Fibroblast of villous mesenchyme (primary cell): ENCODE measurements at regions not wholly inside any gene's neighbourhood (a gene's known extent, or its start where the extent isn't known, plus 50 kb on each side); places are given as distances from the start of the nearest gene placed in this dataset.
A peak's percentile ranks its signal among the peaks of the same experiment; 100 is the strongest.

ENCODE experiments used
- DNase-seq: peaks from one replicate; pipeline ENCODE4 v3.0.0-alpha.2; 2010; ENCODE audit warnings: low read depth
- H3K4me3 ChIP-seq: 2 replicates; pipeline ENCODE4 v1.5.1; 2011; ENCODE audit warnings: low read depth, mild to moderate bottlenecking, low read length
- CTCF ChIP-seq: IDR thresholded peaks from 2 replicates; pipeline ENCODE4 v1.5.1; 2012; ENCODE audit warnings: low read depth, mild to moderate bottlenecking, low read length; ENCODE audit not compliant: insufficient read depth

GRCh38 chr13:50192272-50192813, 177.1 kb downstream of the KCNRG start:
- H3K4me3 ChIP-seq: no peak overlapping the region
- no peak for DNase-seq
- TF ChIP-seq CTCF: no peak

- TF ChIP-seq CTCF: no peak
- no peak overlapping the region for H3K4me3 ChIP-seq
- no peak for DNase-seq
These were observed 179.8 kb downstream of the KCNRG start for GRCh38 chr13:50195045-50195444.

GRCh38 chr13:50196118-50196517, 180.9 kb downstream of the KCNRG start:
- no peak overlapping the region for H3K4me3 ChIP-seq
- DNase-seq: no peak
- TF ChIP-seq CTCF: no peak

- no peak for TF ChIP-seq CTCF
- H3K4me3 ChIP-seq: no peak overlapping the region
- DNase-seq: no peak
These were observed 182.5 kb downstream of the KCNRG start for GRCh38 chr13:50197705-50198104.

DNA sequence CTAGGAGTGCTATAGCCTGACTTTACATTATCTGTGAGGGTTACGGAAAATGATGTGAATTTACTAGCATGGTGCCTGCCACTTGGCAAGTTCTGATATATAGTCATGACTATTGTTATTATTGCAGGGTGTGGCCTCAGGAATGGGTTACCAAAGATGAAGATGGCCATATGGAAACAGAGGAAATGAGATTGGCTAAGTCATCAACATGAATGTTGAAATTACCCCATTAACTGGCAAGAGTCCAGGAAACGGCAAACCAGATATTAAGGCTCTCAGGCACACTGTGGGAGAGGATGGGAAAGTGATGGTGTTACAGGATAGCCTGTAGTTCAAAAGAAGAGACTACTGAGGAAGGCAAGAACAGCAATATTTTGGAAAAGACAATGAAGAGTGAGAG, 183.3 kb downstream of the KCNRG start:
- H3K4me3 ChIP-seq: no peak overlapping the region
- DNase-seq: peak; percentile 54
- no peak for TF ChIP-seq CTCF

DNA sequence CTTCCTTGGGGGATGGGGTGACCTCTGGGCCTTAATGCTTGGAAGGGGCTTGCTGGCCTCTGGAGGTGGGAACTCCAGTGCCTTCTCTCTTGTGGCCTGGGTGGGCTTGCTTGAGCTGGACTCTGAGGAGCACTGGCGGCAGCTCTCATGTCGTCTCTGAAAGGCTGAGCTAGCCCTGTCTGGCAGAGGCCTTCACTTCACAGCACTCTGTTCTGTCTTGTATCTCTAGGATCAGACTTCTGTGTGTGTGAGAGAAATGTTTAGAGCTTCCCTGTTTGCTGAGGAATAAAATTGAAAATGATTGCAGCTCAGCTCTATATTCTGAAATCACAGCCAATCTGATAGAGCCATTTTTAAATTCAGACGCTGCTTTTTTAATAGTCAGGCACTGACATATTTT, 185.3 kb downstream of the KCNRG start:
- TF ChIP-seq CTCF: no peak
- no peak for DNase-seq
- H3K4me3 ChIP-seq: no peak overlapping the region

DNA sequence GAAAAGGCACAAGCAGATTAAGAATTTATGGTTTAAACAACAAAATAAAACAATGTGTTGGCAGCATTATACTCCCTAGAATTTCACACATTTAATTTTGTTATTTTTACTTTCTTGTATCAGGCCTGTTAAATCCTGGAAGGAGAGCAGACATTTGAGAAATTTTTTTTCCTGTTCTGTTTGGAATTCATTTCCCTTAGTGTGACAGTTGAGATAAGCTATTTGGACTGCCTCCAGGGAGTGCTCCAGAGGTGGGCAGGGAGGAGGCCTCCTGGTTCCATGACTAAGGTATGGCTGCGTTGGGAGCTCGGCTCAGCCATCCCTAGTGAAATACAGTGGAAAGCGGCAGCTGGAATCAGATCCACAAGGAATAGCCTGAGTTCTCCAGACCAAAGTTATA, 185.7 kb downstream of the KCNRG start:
- TF ChIP-seq CTCF: no peak
- DNase-seq: no peak
- no peak overlapping the region for H3K4me3 ChIP-seq
